C4-2B (cell line): ENCODE measurements at regions not wholly inside any gene's neighbourhood (a gene's known extent, or its start where the extent isn't known, plus 50 kb on each side); places are given as distances from the start of the nearest gene placed in this dataset.

Experiments used
- H3K27ac ChIP-seq: fragments of 450-650 bp; 2 replicates; pipeline ENCODE4 v1.5.1; 2017
- CTCF ChIP-seq: fragments of 450-650 bp; conservative IDR thresholded peaks from 2 replicates; pipeline ENCODE4 v1.5.1; 2017; ENCODE audit warnings: mild to moderate bottlenecking
- ZFX ChIP-seq: fragments of 450-650 bp; IDR thresholded peaks from 2 replicates; pipeline ENCODE4 v1.6.1; 2017

DNA sequence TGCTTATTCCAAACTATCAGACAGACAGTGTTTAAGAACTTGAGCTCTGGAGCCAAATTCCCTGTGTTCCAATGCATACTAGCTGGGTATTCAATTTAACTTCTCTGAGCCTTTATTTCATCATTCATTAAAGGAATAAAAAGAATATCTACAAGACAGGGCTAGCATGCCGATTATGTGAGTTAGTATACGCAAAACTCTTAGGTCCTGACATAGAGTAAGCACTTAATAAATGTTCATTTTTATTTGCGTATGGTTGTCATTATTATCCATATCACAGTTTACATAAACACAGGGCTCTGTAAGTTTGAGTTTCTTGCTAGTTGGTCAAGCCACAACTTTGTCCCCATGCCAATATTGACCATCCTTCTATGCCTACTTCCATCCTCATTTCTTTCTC, 161.5 kb downstream of the NUAK1 start:
- TF ChIP-seq ZFX (no peak), CTCF (no peak)
- no peak overlapping the region for H3K27ac ChIP-seq

DNA sequence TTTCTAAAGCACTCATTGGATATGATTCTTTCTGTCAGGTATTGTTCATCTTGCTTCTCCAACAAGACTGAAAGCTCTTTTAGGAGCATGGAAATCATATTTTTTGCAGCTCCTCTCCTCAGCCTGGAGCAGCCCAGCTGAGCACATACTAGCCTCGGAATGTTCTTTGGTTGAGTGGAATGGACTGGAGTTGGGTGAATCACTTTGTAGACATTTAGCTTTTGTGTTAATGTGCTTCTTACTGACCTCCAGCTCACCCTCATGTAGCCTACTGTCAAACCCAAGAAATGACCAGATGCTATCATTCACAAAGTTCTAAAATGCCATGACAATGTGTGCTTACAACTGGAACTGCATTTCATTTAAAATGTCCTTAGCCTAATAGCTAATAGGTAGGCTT, 161.1 kb downstream of the NUAK1 start:
- TF ChIP-seq ZFX = no peak
- TF ChIP-seq CTCF = no peak
- H3K27ac ChIP-seq = no peak overlapping the region

DNA sequence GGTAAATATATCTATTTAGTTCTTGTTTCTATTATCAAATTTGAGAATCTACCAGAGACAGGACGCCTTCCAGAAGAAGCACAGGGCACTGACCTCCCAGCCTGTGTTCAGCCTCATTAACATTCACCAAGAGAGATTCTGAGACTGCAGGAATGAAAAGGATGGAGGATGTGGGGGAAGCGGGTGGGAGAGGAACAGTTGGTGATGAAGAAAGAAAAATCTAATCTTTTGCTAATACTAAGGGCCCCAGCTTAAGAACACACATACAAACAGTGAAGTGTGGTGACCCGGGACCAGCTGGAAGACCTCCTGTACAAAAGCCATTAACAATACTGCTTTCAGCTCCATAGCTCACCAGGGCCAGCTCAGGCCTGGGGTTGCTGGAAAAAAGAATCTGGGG, 160.5 kb downstream of the NUAK1 start:
- H3K27ac ChIP-seq = no peak overlapping the region
- TF ChIP-seq ZFX = no peak
- TF ChIP-seq CTCF = no peak

DNA sequence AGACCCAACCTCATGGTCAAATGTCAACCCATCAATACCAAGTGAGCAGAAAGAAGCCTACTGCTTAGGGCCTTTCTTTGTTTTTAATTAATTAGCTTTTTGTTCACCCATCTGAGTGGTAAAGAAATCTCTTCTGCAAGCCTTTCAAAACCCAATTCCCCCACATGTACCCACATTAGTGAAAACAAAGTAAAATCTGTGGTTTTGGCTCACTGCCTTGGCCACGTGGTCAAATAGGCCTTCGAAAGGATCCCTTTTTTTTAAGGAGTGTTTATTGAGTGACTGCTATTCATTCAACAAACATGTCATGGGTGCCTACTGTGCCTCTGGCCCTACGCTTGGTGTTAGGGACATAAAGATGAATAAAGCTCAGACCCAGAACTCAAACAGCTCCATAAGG, 160.1 kb downstream of the NUAK1 start:
- H3K27ac ChIP-seq = no peak overlapping the region
- TF ChIP-seq CTCF = no peak
- no peak for TF ChIP-seq ZFX

GRCh38 chr12:105980085-105980484, 158.7 kb downstream of the NUAK1 start:
- no peak for TF ChIP-seq CTCF
- TF ChIP-seq ZFX = no peak
- no peak overlapping the region for H3K27ac ChIP-seq

GRCh38 chr12:105980533-105980932, 158.2 kb downstream of the NUAK1 start:
- TF ChIP-seq ZFX (no peak), CTCF (no peak)
- H3K27ac ChIP-seq = no peak overlapping the region

DNA sequence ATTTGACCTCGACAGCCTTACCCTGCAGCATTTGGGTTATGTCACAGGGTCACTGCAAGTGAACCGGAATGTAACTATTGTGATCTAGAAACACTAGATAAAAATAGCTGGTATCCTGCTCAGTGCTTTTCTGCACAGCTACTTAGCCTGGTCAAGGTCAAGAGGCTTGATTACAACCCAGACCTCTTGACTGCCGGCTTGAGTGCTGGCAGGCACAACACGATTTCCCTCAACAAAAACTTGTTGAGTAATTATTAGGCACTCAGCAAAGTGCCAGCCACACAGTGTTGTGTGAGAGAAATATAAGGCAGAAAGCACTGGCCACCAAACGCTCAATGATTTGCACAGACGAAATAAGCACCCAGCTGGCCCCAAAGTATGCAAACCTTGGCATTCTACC, 156.7 kb downstream of the NUAK1 start:
- no peak overlapping the region for H3K27ac ChIP-seq
- TF ChIP-seq ZFX (no peak), CTCF (no peak)
